Upper lobe of left lung (tissue), 4 donors: ENCODE measurements at regions not wholly inside any gene's neighbourhood (a gene's known extent, or its start where the extent isn't known, plus 50 kb on each side); places are given as distances from the start of the nearest gene placed in this dataset.

Experiments used
- CTCF ChIP-seq, 6 experiments: fragments of 450-650 bp in 4 of 6; fragments of 200-600 bp in 2 of 6; sonication (generic) in 2 of 6; IDR thresholded peaks; one replicate each; pipeline ENCODE4 v1.5.1; 2016 to 2019; ENCODE audit warnings: antibody characterized with exemption in 6 of 6
- EP300 ChIP-seq, 4 donors: sonication (generic); formaldehyde crosslinking; IDR thresholded peaks; one replicate each; pipeline ENCODE4 v1.5.1; 2017; ENCODE audit warnings: antibody characterized with exemption in 4 of 4, control low read depth in 2 of 4
- POLR2A ChIP-seq, 4 donors: fragments of 450-650 bp; IDR thresholded peaks; one replicate each; pipeline ENCODE4 v1.5.1; 2016 to 2017; ENCODE audit warnings: antibody characterized with exemption in 4 of 4, mild to moderate bottlenecking in 2 of 4
- POLR2AphosphoS5 ChIP-seq, 2 donors: sonication (generic); formaldehyde crosslinking; IDR thresholded peaks; one replicate each; pipeline ENCODE4 v1.5.1; 2017; ENCODE audit warnings: antibody characterized with exemption in 2 of 2

- TF ChIP-seq POLR2A (IDR thresholded peaks at IDR 0.05) (no peak), POLR2AphosphoS5 (IDR thresholded peaks at IDR 0.05) (no peak), EP300 (IDR thresholded peaks at IDR 0.05) (no peak), CTCF (IDR thresholded peaks at IDR 0.05) (no peak)
Observed at GRCh38 chr14:98743536-98743935, 528.5 kb downstream of the BCL11B start.
